Liver (tissue), 8 donors: ENCODE measurements at regions not wholly inside any gene's neighbourhood (a gene's known extent, or its start where the extent isn't known, plus 50 kb on each side); places are given as distances from the start of the nearest gene placed in this dataset.

ENCODE experiments used
- DNase-seq: peaks from one replicate; pipeline ENCODE4 v3.0.0-alpha.2; 2017; ENCODE audit warnings: low spot score
- H3K27ac ChIP-seq, 2 donors: one replicate each; pipeline ENCODE4 v1.7.0; 2013; ENCODE audit warnings: inconsistent platforms in 2 of 2, low read length in 2 of 2, control low read depth in 1 of 2, low read depth in 1 of 2, mild to moderate bottlenecking in 1 of 2
- H3K27me3 ChIP-seq, 4 donors: one replicate each; pipeline versions ENCODE4 v1.6.1 to v1.7.0; 2013; ENCODE audit warnings: low read length in 3 of 4, inconsistent platforms in 1 of 4, mild to moderate bottlenecking in 1 of 4, moderate library complexity in 1 of 4; ENCODE audit not compliant: control insufficient read depth in 4 of 4, insufficient read depth in 4 of 4
- H3K36me3 ChIP-seq, 4 donors: one replicate each; pipeline versions ENCODE4 v1.6.1 to v1.7.0; 2013; ENCODE audit warnings: low read length in 3 of 4, mild to moderate bottlenecking in 3 of 4, low read depth in 1 of 4, moderate library complexity in 1 of 4; ENCODE audit not compliant: control insufficient read depth in 4 of 4, insufficient read depth in 3 of 4
- H3K4me1 ChIP-seq, 4 donors: one replicate each; pipeline versions ENCODE4 v1.6.1 to v1.7.0; 2013; ENCODE audit warnings: low read length in 3 of 4, mild to moderate bottlenecking in 3 of 4, moderate library complexity in 1 of 4; ENCODE audit not compliant: control insufficient read depth in 4 of 4, insufficient read depth in 4 of 4
- H3K4me3 ChIP-seq, 3 donors: one replicate each; pipeline versions ENCODE4 v1.6.1 to v1.7.0; 2013; ENCODE audit warnings: low read length in 3 of 3, control low read depth in 1 of 3, low read depth in 1 of 3, mild to moderate bottlenecking in 1 of 3
- H3K9ac ChIP-seq, 2 donors: one replicate each; pipeline ENCODE4 v1.7.0; 2013; ENCODE audit warnings: low read length in 2 of 2, mild to moderate bottlenecking in 2 of 2, moderate library complexity in 2 of 2, control low read depth in 1 of 2, low read depth in 1 of 2
- H3K9me3 ChIP-seq, 4 donors: one replicate each; pipeline versions ENCODE4 v1.6.1 to v1.7.0; 2013; ENCODE audit warnings: low read length in 3 of 4; ENCODE audit not compliant: control insufficient read depth in 4 of 4
- ATF3 ChIP-seq: IDR thresholded peaks from 2 replicates; pipeline ENCODE4 v1.6.1; 2016; ENCODE audit warnings: antibody characterized with exemption
- CTCF ChIP-seq: fragments of 150-350 bp; IDR thresholded peaks from 2 replicates; pipeline ENCODE4 v1.5.1; 2017; ENCODE audit warnings: improper control_type of control experiment, low read depth, low read length; ENCODE audit not compliant: missing input control
- EGR1 ChIP-seq, 2 donors: IDR thresholded peaks; 2 replicates each; pipeline ENCODE4 v1.6.1; 2016 to 2018; ENCODE audit warnings: antibody characterized with exemption in 2 of 2, low read depth in 2 of 2
- FOXA1 ChIP-seq: IDR thresholded peaks from 2 replicates; pipeline ENCODE4 v1.6.1; 2016; ENCODE audit warnings: antibody characterized with exemption
- FOXA2 ChIP-seq: IDR thresholded peaks from 2 replicates; pipeline ENCODE4 v1.6.1; 2016; ENCODE audit warnings: antibody characterized with exemption
- GABPA ChIP-seq, 2 donors: IDR thresholded peaks in 1 of 2; conservative IDR thresholded peaks in 1 of 2; 2 replicates each; pipeline ENCODE4 v1.6.1; 2016; ENCODE audit warnings: antibody characterized with exemption in 2 of 2, mild to moderate bottlenecking in 1 of 2, moderate library complexity in 1 of 2
- HNF4A ChIP-seq, 2 donors: conservative IDR thresholded peaks; 2 replicates each; pipeline ENCODE4 v1.6.1; 2016; ENCODE audit warnings: antibody characterized with exemption in 2 of 2, mild to moderate bottlenecking in 2 of 2
- HNF4G ChIP-seq: IDR thresholded peaks from 2 replicates; pipeline ENCODE4 v1.6.1; 2016; ENCODE audit warnings: antibody characterized with exemption
- JUND ChIP-seq, 2 donors: IDR thresholded peaks; 2 replicates each; pipeline ENCODE4 v1.6.1; 2016; ENCODE audit warnings: antibody characterized with exemption in 2 of 2
- NR2F2 ChIP-seq: IDR thresholded peaks from 2 replicates; pipeline ENCODE4 v1.6.1; 2016; ENCODE audit warnings: antibody characterized with exemption
- RAD21 ChIP-seq, 2 donors: IDR thresholded peaks; 2 replicates each; pipeline ENCODE4 v1.6.1; 2016; ENCODE audit warnings: antibody characterized with exemption in 2 of 2, mild to moderate bottlenecking in 2 of 2
- RXRA ChIP-seq, 2 donors: IDR thresholded peaks; 2 replicates each; pipeline ENCODE4 v1.6.1; 2017 to 2018; ENCODE audit warnings: antibody characterized with exemption in 2 of 2, mild to moderate bottlenecking in 1 of 2
- SP1 ChIP-seq: IDR thresholded peaks from 2 replicates; pipeline ENCODE4 v1.6.1; 2018; ENCODE audit warnings: antibody characterized with exemption, mild to moderate bottlenecking
- TAF1 ChIP-seq: conservative IDR thresholded peaks from 2 replicates; pipeline ENCODE4 v1.6.1; 2016; ENCODE audit warnings: antibody characterized with exemption, mild to moderate bottlenecking
- YY1 ChIP-seq: IDR thresholded peaks from 2 replicates; pipeline ENCODE4 v1.6.1; 2016; ENCODE audit warnings: antibody characterized with exemption, mild to moderate bottlenecking
- ZBTB33 ChIP-seq: IDR thresholded peaks from 2 replicates; pipeline ENCODE4 v1.6.1; 2016; ENCODE audit warnings: antibody characterized with exemption
- WGBS: extraction: QIAGEN DNeasy Blood & Tissue Kit; methylation state at CpG from one replicate; pipeline ENCODE4 v1.1.7; 2013; 5-methylcytosine and 5-hydroxymethylcytosine counted together
- TF ChIP-seq, protein P1 (sequence below): IDR thresholded peaks from 2 replicates; pipeline ENCODE4 v1.6.1; 2016; ENCODE audit warnings: antibody characterized with exemption
- TF ChIP-seq, protein P2 (sequence below): IDR thresholded peaks from 2 replicates; pipeline ENCODE4 v1.6.1; 2016; ENCODE audit warnings: antibody characterized with exemption, mild to moderate bottlenecking
- donor health status: healthy.
- donor health status: healthy.
- donor health status: healthy.
- donor health status: healthy.
- donor health status: healthy.

- Histone ChIP-seq H3K4me3 (no peak overlapping the region), H3K27me3 (peaks cover 0 to 4% (median 1%) of the 10 kb centered on the region in 4 donors), H3K27ac (no peak overlapping the region), H3K36me3 (no peaks in the 10 kb centered on the region), H3K4me1 (no peaks in the 10 kb centered on the region), H3K9ac (no peak overlapping the region), H3K9me3 (no peaks in the 10 kb centered on the region)
- 91% methylated on average over 7 of the region's 7 CpGs for WGBS
- DNase-seq, result no peak
- TF ChIP-seq JUND (IDR thresholded peaks at IDR 0.05) (no peak), CTCF (no peak), RAD21 (IDR thresholded peaks at IDR 0.05) (no peak), SP1 (no peak), HNF4A (conservative IDR thresholded peaks at IDR 0.05) (no peak), ZBTB33 (no peak), RXRA (IDR thresholded peaks at IDR 0.05) (no peak), HNF4G (no peak), NR2F2 (no peak), TAF1 (no peak), YY1 (no peak), EGR1 (IDR thresholded peaks at IDR 0.05; ENCODE audit: low read depth in 2 of 2) (no peak), ATF3 (no peak), FOXA1 (no peak), FOXA2 (no peak), GABPA (IDR thresholded peaks at IDR 0.05 in 1 of 2, conservative IDR thresholded peaks at IDR 0.05 in 1 of 2) (no peak)
- TF ChIP-seq, protein P1, sequence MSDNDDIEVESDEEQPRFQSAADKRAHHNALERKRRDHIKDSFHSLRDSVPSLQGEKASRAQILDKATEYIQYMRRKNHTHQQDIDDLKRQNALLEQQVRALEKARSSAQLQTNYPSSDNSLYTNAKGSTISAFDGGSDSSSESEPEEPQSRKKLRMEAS, result no peak
- TF ChIP-seq, protein P2, sequence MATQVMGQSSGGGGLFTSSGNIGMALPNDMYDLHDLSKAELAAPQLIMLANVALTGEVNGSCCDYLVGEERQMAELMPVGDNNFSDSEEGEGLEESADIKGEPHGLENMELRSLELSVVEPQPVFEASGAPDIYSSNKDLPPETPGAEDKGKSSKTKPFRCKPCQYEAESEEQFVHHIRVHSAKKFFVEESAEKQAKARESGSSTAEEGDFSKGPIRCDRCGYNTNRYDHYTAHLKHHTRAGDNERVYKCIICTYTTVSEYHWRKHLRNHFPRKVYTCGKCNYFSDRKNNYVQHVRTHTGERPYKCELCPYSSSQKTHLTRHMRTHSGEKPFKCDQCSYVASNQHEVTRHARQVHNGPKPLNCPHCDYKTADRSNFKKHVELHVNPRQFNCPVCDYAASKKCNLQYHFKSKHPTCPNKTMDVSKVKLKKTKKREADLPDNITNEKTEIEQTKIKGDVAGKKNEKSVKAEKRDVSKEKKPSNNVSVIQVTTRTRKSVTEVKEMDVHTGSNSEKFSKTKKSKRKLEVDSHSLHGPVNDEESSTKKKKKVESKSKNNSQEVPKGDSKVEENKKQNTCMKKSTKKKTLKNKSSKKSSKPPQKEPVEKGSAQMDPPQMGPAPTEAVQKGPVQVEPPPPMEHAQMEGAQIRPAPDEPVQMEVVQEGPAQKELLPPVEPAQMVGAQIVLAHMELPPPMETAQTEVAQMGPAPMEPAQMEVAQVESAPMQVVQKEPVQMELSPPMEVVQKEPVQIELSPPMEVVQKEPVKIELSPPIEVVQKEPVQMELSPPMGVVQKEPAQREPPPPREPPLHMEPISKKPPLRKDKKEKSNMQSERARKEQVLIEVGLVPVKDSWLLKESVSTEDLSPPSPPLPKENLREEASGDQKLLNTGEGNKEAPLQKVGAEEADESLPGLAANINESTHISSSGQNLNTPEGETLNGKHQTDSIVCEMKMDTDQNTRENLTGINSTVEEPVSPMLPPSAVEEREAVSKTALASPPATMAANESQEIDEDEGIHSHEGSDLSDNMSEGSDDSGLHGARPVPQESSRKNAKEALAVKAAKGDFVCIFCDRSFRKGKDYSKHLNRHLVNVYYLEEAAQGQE, result no peak
Measured at GRCh38 chr5:89724379-89725095, 685.0 kb downstream of the CETN3 start.
